GM23338 (cell line): ENCODE measurements at regions not wholly inside any gene's neighbourhood (a gene's known extent, or its start where the extent isn't known, plus 50 kb on each side); places are given as distances from the start of the nearest gene placed in this dataset.
A peak's percentile ranks its signal among the peaks of the same experiment; 100 is the strongest.

Experiments
- ATAC-seq: fragments of 200-7000 bp; cut with Tn5 transposase; 3 replicates; pipeline ENCODE4 v1.9.1; 2020
- DNase-seq: peaks from one replicate; pipeline ENCODE4 v3.0.0-alpha.2; 2015; ENCODE audit warnings: low spot score
- H2AFZ ChIP-seq: fragments of 200-600 bp; sonication (generic); 2 replicates; pipeline ENCODE4 v1.8.0; 2016; ENCODE audit warnings: antibody characterized with exemption, mild to moderate bottlenecking, moderate library complexity
- H3F3A ChIP-seq: fragments of 200-600 bp; sonication (generic); replicated peaks from 2 replicates; pipeline ENCODE4 v1.8.0; 2017; ENCODE audit warnings: antibody characterized with exemption, mixed run types, low read depth
- H3K27ac ChIP-seq: fragments of 200-600 bp; sonication (generic); 2 replicates; pipeline ENCODE4 v1.6.1; 2016; ENCODE audit warnings: low read depth
- H3K27me3 ChIP-seq: fragments of 200-600 bp; sonication (generic); 2 replicates; pipeline ENCODE4 v1.8.0; 2016; ENCODE audit warnings: mild to moderate bottlenecking, mixed run types, moderate library complexity; ENCODE audit not compliant: insufficient read depth
- H3K36me3 ChIP-seq: fragments of 200-600 bp; sonication (generic); 2 replicates; pipeline ENCODE4 v1.8.0; 2016; ENCODE audit warnings: mild to moderate bottlenecking; ENCODE audit not compliant: insufficient read depth
- H3K4me1 ChIP-seq: fragments of 200-600 bp; sonication (generic); 2 replicates; pipeline ENCODE4 v1.8.0; 2016; ENCODE audit warnings: mild to moderate bottlenecking, moderate library complexity; ENCODE audit not compliant: insufficient read depth
- H3K4me2 ChIP-seq: fragments of 200-600 bp; sonication (generic); 2 replicates; pipeline ENCODE4 v1.7.1; 2017; ENCODE audit warnings: mixed run types
- H3K4me3 ChIP-seq: fragments of 200-600 bp; sonication (generic); 2 replicates; pipeline ENCODE4 v1.6.1; 2016; ENCODE audit warnings: mixed run types
- H3K79me2 ChIP-seq: fragments of 200-600 bp; sonication (generic); replicated peaks from 2 replicates; pipeline ENCODE4 v1.8.0; 2017; ENCODE audit warnings: mild to moderate bottlenecking; ENCODE audit not compliant: insufficient read depth
- H3K9me2 ChIP-seq: fragments of 200-600 bp; sonication (generic); 2 replicates; pipeline ENCODE4 v1.8.0; 2017; ENCODE audit not compliant: insufficient read depth
- H4K20me1 ChIP-seq: fragments of 200-600 bp; sonication (generic); replicated peaks from 2 replicates; pipeline ENCODE4 v1.8.0; 2017; ENCODE audit warnings: mild to moderate bottlenecking; ENCODE audit not compliant: insufficient read depth
- H3K27ac Mint-ChIP-seq: 2 replicates; pipeline ENCODE4 v1.8.0; 2020; ENCODE audit warnings: inconsistent platforms, mild to moderate bottlenecking, moderate library complexity, mixed read lengths
- H3K27me3 Mint-ChIP-seq: 3 replicates; pipeline ENCODE4 v1.8.0; 2022; ENCODE audit warnings: low read depth, mild to moderate bottlenecking, moderate library complexity, mixed read lengths, inconsistent platforms; ENCODE audit not compliant: insufficient read depth, poor library complexity
- H3K36me3 Mint-ChIP-seq: 3 replicates; pipeline ENCODE4 v1.8.0; 2021; ENCODE audit warnings: low read depth, mild to moderate bottlenecking, inconsistent platforms, moderate library complexity, mixed read lengths
- H3K4me1 Mint-ChIP-seq: 3 replicates; pipeline ENCODE4 v1.8.0; 2020; ENCODE audit warnings: mild to moderate bottlenecking, inconsistent platforms, mixed read lengths
- H3K4me3 Mint-ChIP-seq: 3 replicates; pipeline ENCODE4 v1.8.0; 2021; ENCODE audit warnings: moderate library complexity, mild to moderate bottlenecking, inconsistent platforms, mixed read lengths
- H3K9me3 Mint-ChIP-seq: 3 replicates; pipeline ENCODE4 v1.8.0; 2020; ENCODE audit warnings: moderate library complexity, mild to moderate bottlenecking, inconsistent platforms, mixed read lengths
- ETS1 ChIP-seq: IDR thresholded peaks from 2 replicates; pipeline ENCODE4 v1.6.1; 2016; ENCODE audit warnings: antibody characterized with exemption
- EZH2phosphoT487 ChIP-seq: fragments of 200-600 bp; sonication (generic); IDR thresholded peaks from one replicate; pipeline ENCODE4 v1.8.1; 2018; ENCODE audit warnings: antibody characterized with exemption; ENCODE audit not compliant: unreplicated experiment
- JUNB ChIP-seq: IDR thresholded peaks from one replicate; pipeline ENCODE4 v1.6.1; 2016; ENCODE audit warnings: antibody characterized with exemption; ENCODE audit not compliant: unreplicated experiment
- POLR2AphosphoS5 ChIP-seq: IDR thresholded peaks from 2 replicates; pipeline ENCODE4 v1.6.1; 2016; ENCODE audit warnings: antibody characterized with exemption, low read depth
- REST ChIP-seq: IDR thresholded peaks from one replicate; pipeline ENCODE4 v1.6.1; 2018; ENCODE audit warnings: antibody characterized with exemption; ENCODE audit not compliant: unreplicated experiment
- STAT1 ChIP-seq: IDR thresholded peaks from one replicate; pipeline ENCODE4 v1.6.1; 2016; ENCODE audit warnings: antibody characterized with exemption; ENCODE audit not compliant: unreplicated experiment
- ZNF114 ChIP-seq: fragments of 250-450 bp; sonication (Bioruptor Pico); IDR thresholded peaks from 2 replicates; pipeline ENCODE4 v1.5.0; 2020; ENCODE audit warnings: mild to moderate bottlenecking, moderate library complexity
- ZNF462 ChIP-seq: fragments of 250-450 bp; sonication (Bioruptor Pico); IDR thresholded peaks from 2 replicates; pipeline ENCODE4 v1.5.0; 2020; ENCODE audit warnings: mild to moderate bottlenecking, moderate library complexity

- DNase-seq: no peak
- no peak overlapping the region for H2AFZ ChIP-seq
- no peak overlapping the region for H3K4me3 ChIP-seq
- H3F3A ChIP-seq: no peaks in the 10 kb centered on the region
- no peaks in the 10 kb centered on the region for H4K20me1 ChIP-seq
- no peaks in the 10 kb centered on the region for H3K27me3 ChIP-seq
- H3K4me2 ChIP-seq: peak overlapping the region; percentile 62
- H3K4me3 Mint-ChIP-seq: no peak overlapping the region
- H3K4me1 Mint-ChIP-seq: peaks cover 12% of the 10 kb centered on the region; the same call in 2 of the 3 replicates
- H3K79me2 ChIP-seq: no peaks in the 10 kb centered on the region
- H3K9me2 ChIP-seq: peaks cover 6% of the 10 kb centered on the region; the same call in 1 of the 2 replicates
- no peak for ATAC-seq
- no peak overlapping the region for H3K27ac Mint-ChIP-seq
- H3K27me3 Mint-ChIP-seq: no peaks in the 10 kb centered on the region
- H3K36me3 Mint-ChIP-seq: no peaks in the 10 kb centered on the region
- no peaks in the 10 kb centered on the region for H3K36me3 ChIP-seq
- H3K9me3 Mint-ChIP-seq: no peaks in the 10 kb centered on the region
- no peak for TF ChIP-seq POLR2AphosphoS5
- no peak for TF ChIP-seq ZNF114 (CRISPR knock-in tag)
- no peak for TF ChIP-seq STAT1
- no peak for TF ChIP-seq EZH2phosphoT487
- TF ChIP-seq ZNF462 (CRISPR knock-in tag): no peak
- TF ChIP-seq REST: no peak
- TF ChIP-seq JUNB: no peak
- no peak for TF ChIP-seq ETS1
- H3K4me1 ChIP-seq: peaks cover 16% of the 10 kb centered on the region
- peak overlapping the region; percentile 37; the same call in 1 of the 2 replicates for H3K27ac ChIP-seq
These were observed 132.6 kb downstream of the TRMT11 start for GRCh38 chr6:126118936-126119335.
